ENCODE measurements at regions not wholly inside any gene's neighbourhood (a gene's known extent, or its start where the extent isn't known, plus 50 kb on each side); places are given as distances from the start of the nearest gene placed in this dataset.

- H3K4me1 Mint-ChIP-seq = peaks cover 4% of the 10 kb centered on the region in 2 experiments; a peak in 3 of 4 replicates
- Histone ChIP-seq H4K20me1 (ENCODE audit: control insufficient read depth, insufficient read depth, insufficient read length) (no peaks in the 10 kb centered on the region), H4K5ac (ENCODE audit: insufficient read length, low read depth, low read length) (no peak overlapping the region), H2BK12ac (ENCODE audit: insufficient read length, low read depth, low read length) (no peak overlapping the region), H3K4me2 (ENCODE audit: insufficient read depth, insufficient read length, low read length) (no peak overlapping the region), H2BK120ac (ENCODE audit: low read depth, low read length, poor library complexity, severe bottlenecking) (no peak overlapping the region), H3K79me2 (ENCODE audit: insufficient read depth, low read length) (no peaks in the 10 kb centered on the region; the same call in 1 of the 2 replicates), H3K79me1 (ENCODE audit: insufficient read depth, low read depth, low read length, poor library complexity, severe bottlenecking) (no peaks in the 10 kb centered on the region), H3K27ac (ENCODE audit: insufficient read length, low read depth, low read length) (no peak overlapping the region), H3K4ac (ENCODE audit: low read depth, low read length) (no peak overlapping the region), H2BK5ac (ENCODE audit: insufficient read length, low read length) (no peak overlapping the region), H3K9ac (ENCODE audit: extremely low read depth, insufficient read length, low read length) (no peak overlapping the region), H3K56ac (ENCODE audit: insufficient read length, low read depth, low read length) (no peak overlapping the region), H3K14ac (ENCODE audit: insufficient read depth, low read length) (no peak overlapping the region), H3K9me3 (ENCODE audit: control insufficient read depth, low read depth, low read length) (no peaks in the 10 kb centered on the region), H2AK5ac (ENCODE audit: insufficient read length, low read length) (no peak overlapping the region), H2AFZ (ENCODE audit: low read length) (no peak overlapping the region), H2BK15ac (ENCODE audit: low read depth, low read length) (no peak overlapping the region), H4K8ac (replicated peaks; ENCODE audit: insufficient read length, low read depth, low read length) (no peak overlapping the region), H3K23ac (ENCODE audit: insufficient read length, low read depth, low read length) (no peak overlapping the region), H3K4me1 (ENCODE audit: insufficient read depth, low read length) (no peaks in the 10 kb centered on the region), H2BK20ac (ENCODE audit: low read depth, low read length, poor library complexity, severe bottlenecking) (no peak overlapping the region), H3K18ac (ENCODE audit: insufficient read length, low read depth, low read length) (no peak overlapping the region), H3K27me3 (ENCODE audit: insufficient read depth, low read length) (no peaks in the 10 kb centered on the region), H4K91ac (ENCODE audit: insufficient read length, low read depth, low read length) (no peak overlapping the region), H3K23me2 (ENCODE audit: insufficient read length, low read depth, low read length, poor library complexity, severe bottlenecking) (no peaks in the 10 kb centered on the region), H3T11ph (ENCODE audit: low read length) (no peak overlapping the region)
- peaks cover 10 to 12% of the 10 kb centered on the region in 2 experiments for H3K9me3 Mint-ChIP-seq
- no peaks in the 10 kb centered on the region for H3K27me3 Mint-ChIP-seq (ENCODE audit: low read depth)
- DNase-seq = no peak
- no peak overlapping the region for H3K27ac Mint-ChIP-seq
- TF ChIP-seq, protein P1, sequence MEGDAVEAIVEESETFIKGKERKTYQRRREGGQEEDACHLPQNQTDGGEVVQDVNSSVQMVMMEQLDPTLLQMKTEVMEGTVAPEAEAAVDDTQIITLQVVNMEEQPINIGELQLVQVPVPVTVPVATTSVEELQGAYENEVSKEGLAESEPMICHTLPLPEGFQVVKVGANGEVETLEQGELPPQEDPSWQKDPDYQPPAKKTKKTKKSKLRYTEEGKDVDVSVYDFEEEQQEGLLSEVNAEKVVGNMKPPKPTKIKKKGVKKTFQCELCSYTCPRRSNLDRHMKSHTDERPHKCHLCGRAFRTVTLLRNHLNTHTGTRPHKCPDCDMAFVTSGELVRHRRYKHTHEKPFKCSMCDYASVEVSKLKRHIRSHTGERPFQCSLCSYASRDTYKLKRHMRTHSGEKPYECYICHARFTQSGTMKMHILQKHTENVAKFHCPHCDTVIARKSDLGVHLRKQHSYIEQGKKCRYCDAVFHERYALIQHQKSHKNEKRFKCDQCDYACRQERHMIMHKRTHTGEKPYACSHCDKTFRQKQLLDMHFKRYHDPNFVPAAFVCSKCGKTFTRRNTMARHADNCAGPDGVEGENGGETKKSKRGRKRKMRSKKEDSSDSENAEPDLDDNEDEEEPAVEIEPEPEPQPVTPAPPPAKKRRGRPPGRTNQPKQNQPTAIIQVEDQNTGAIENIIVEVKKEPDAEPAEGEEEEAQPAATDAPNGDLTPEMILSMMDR (conservative IDR thresholded peaks at IDR 0.05) = no peak
- WGBS (ENCODE audit: extremely low coverage, insufficient read length, low lambda C conversion rate) = no CpG with 5 or more reads among the region's 2 CpGs
- H3K4me3 Mint-ChIP-seq = no peak overlapping the region
- peaks cover 0 to 10% (median 2%) of the 10 kb centered on the region in 3 experiments; a peak in 4 of 7 replicates for H3K36me3 Mint-ChIP-seq (ENCODE audit: insufficient read depth in 1 of 3, low read depth in 3 of 3)
Observed at GRCh38 chr19:30637926-30638325, 265.7 kb downstream of the ZNF536 start.

Data from H9 (cell line).